ENCODE measurements at regions not wholly inside any gene's neighbourhood (a gene's known extent, or its start where the extent isn't known, plus 50 kb on each side); places are given as distances from the start of the nearest gene placed in this dataset.

DNA sequence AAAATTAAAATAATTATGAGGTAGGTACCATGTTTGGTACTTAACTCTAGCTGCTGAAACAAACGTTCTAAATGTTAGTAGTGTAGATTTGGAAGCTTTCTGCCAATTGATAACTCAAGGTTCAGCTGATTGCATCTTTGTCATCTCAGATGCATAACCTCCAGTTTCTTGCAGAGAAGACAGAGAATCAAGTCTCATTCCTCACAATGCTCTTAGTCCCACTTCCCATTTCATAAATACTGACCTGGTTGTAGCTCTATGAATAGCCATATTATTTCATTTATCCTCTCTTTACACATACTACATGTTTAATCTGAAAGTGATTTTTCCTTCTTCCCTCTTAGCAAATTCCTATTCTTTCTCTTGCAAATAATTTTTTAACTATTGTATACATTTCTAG is 178.5 kb upstream of the SETBP1 start:
- TF ChIP-seq, protein P1, sequence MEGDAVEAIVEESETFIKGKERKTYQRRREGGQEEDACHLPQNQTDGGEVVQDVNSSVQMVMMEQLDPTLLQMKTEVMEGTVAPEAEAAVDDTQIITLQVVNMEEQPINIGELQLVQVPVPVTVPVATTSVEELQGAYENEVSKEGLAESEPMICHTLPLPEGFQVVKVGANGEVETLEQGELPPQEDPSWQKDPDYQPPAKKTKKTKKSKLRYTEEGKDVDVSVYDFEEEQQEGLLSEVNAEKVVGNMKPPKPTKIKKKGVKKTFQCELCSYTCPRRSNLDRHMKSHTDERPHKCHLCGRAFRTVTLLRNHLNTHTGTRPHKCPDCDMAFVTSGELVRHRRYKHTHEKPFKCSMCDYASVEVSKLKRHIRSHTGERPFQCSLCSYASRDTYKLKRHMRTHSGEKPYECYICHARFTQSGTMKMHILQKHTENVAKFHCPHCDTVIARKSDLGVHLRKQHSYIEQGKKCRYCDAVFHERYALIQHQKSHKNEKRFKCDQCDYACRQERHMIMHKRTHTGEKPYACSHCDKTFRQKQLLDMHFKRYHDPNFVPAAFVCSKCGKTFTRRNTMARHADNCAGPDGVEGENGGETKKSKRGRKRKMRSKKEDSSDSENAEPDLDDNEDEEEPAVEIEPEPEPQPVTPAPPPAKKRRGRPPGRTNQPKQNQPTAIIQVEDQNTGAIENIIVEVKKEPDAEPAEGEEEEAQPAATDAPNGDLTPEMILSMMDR (IDR thresholded peaks at IDR 0.05): no peak
- TF ChIP-seq ZFX (IDR thresholded peaks at IDR 0.05; ENCODE audit: borderline replicate concordance): no peak
